ENCODE measurements at regions not wholly inside any gene's neighbourhood (a gene's known extent, or its start where the extent isn't known, plus 50 kb on each side); places are given as distances from the start of the nearest gene placed in this dataset.

- TF ChIP-seq EZH2 (IDR thresholded peaks at IDR 0.05; ENCODE audit: low read length): no peak
- no peak for TF ChIP-seq CTCF (optimal IDR thresholded peaks at IDR 0.05 in 1 of 3, IDR thresholded peaks at IDR 0.05 in 1 of 3, conservative IDR thresholded peaks at IDR 0.05 in 1 of 3; ENCODE audit: extremely low read depth in 1 of 3, insufficient read depth in 2 of 3, low read length in 3 of 3)
- H3K9me3 ChIP-seq (ENCODE audit: control insufficient read depth, low read depth, low read length): no peaks in the 10 kb centered on the region
- no peak overlapping the region for H3K4me2 ChIP-seq (ENCODE audit: control insufficient read depth, extremely low read depth, insufficient read depth, low read depth, low read length)
- no peak overlapping the region for H2AFZ ChIP-seq (ENCODE audit: control insufficient read depth, low read length)
- H3K27me3 ChIP-seq (ENCODE audit: control insufficient read depth, extremely low read depth, insufficient read depth, low read length): peaks cover 15% of the 10 kb centered on the region
- dilution Hi-C loops (cut with MboI; ENCODE audit: extremely low pct_ligation_motif_present, low sequenced_read_pairs): no loop called here
- no peaks in the 10 kb centered on the region for H4K20me1 ChIP-seq (ENCODE audit: control insufficient read depth, extremely low read depth, insufficient read depth, low read length)
- H3K4me1 ChIP-seq (ENCODE audit: control insufficient read depth, extremely low read depth, insufficient read depth, low read length): no peaks in the 10 kb centered on the region
- FAIRE-seq (no peak), DNase-seq (ENCODE audit: low read depth, low spot score) (no peak)
- H3K27ac ChIP-seq (ENCODE audit: control insufficient read depth, insufficient read depth, low read length): no peak overlapping the region
- no peaks in the 10 kb centered on the region for H3K9me1 ChIP-seq (ENCODE audit: control insufficient read depth, extremely low read depth, insufficient read depth, low read length)
- no peaks in the 10 kb centered on the region for H3K79me2 ChIP-seq (ENCODE audit: control insufficient read depth, insufficient read depth, low read length)
- H3K4me3 ChIP-seq (ENCODE audit: control insufficient read depth in 2 of 3, extremely low read depth in 1 of 3, insufficient read depth in 2 of 3, low read depth in 1 of 3, low read length in 3 of 3): no peak overlapping the region
- H3K9ac ChIP-seq (ENCODE audit: control insufficient read depth, extremely low read depth, insufficient read depth, low read length): no peak overlapping the region
- H3K36me3 ChIP-seq (ENCODE audit: control insufficient read depth in 2 of 2, extremely low read depth in 1 of 2, insufficient read depth in 2 of 2, low read length in 2 of 2): no peaks in the 10 kb centered on the region
These were observed 131.9 kb downstream of the DAD1 start for GRCh38 chr14:22456998-22457594.

DNA sequence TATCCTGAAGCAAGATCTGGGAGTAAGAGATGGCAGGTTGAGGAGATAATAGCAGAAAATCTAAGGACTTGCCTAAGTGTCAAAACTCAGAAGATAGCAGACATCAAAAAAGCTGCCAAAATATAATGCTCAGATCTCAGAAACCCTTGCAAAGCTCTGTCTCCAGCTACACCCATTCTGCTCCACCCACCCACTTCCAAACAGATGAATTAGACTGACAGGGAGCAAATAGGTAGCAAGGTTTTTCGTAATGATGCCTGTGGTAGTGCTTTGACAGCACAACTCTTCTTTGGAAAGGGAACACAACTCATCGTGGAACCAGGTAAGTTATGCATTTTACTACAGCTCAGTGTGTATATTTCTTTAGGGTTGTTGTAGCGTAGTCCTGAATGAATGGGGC, 132.6 kb downstream of the DAD1 start:
- no peaks in the 10 kb centered on the region for H4K20me1 ChIP-seq (ENCODE audit: control insufficient read depth, extremely low read depth, insufficient read depth, low read length)
- no peak overlapping the region for H2AFZ ChIP-seq (ENCODE audit: control insufficient read depth, low read length)
- dilution Hi-C loops (cut with MboI; ENCODE audit: extremely low pct_ligation_motif_present, low sequenced_read_pairs): no loop called here
- H3K27me3 ChIP-seq (ENCODE audit: control insufficient read depth, extremely low read depth, insufficient read depth, low read length): peaks cover 15% of the 10 kb centered on the region
- H3K9me3 ChIP-seq (ENCODE audit: control insufficient read depth, low read depth, low read length): no peaks in the 10 kb centered on the region
- no peak overlapping the region for H3K27ac ChIP-seq (ENCODE audit: control insufficient read depth, insufficient read depth, low read length)
- no peak overlapping the region for H3K4me3 ChIP-seq (ENCODE audit: control insufficient read depth in 2 of 3, extremely low read depth in 1 of 3, insufficient read depth in 2 of 3, low read depth in 1 of 3, low read length in 3 of 3)
- H3K4me1 ChIP-seq (ENCODE audit: control insufficient read depth, extremely low read depth, insufficient read depth, low read length): no peaks in the 10 kb centered on the region
- no peak overlapping the region for H3K9ac ChIP-seq (ENCODE audit: control insufficient read depth, extremely low read depth, insufficient read depth, low read length)
- TF ChIP-seq EZH2 (IDR thresholded peaks at IDR 0.05; ENCODE audit: low read length) (no peak), CTCF (optimal IDR thresholded peaks at IDR 0.05 in 1 of 3, IDR thresholded peaks at IDR 0.05 in 1 of 3, conservative IDR thresholded peaks at IDR 0.05 in 1 of 3; ENCODE audit: extremely low read depth in 1 of 3, insufficient read depth in 2 of 3, low read length in 3 of 3) (no peak)
- H3K9me1 ChIP-seq (ENCODE audit: control insufficient read depth, extremely low read depth, insufficient read depth, low read length): no peaks in the 10 kb centered on the region
- no peaks in the 10 kb centered on the region for H3K36me3 ChIP-seq (ENCODE audit: control insufficient read depth in 2 of 2, extremely low read depth in 1 of 2, insufficient read depth in 2 of 2, low read length in 2 of 2)
- no peaks in the 10 kb centered on the region for H3K79me2 ChIP-seq (ENCODE audit: control insufficient read depth, insufficient read depth, low read length)
- FAIRE-seq: no peak
- H3K4me2 ChIP-seq (ENCODE audit: control insufficient read depth, extremely low read depth, insufficient read depth, low read depth, low read length): no peak overlapping the region
- DNase-seq (ENCODE audit: low read depth, low spot score): no peak
